Fibroblast of mammary gland (primary cell): ENCODE measurements at regions not wholly inside any gene's neighbourhood (a gene's known extent, or its start where the extent isn't known, plus 50 kb on each side); places are given as distances from the start of the nearest gene placed in this dataset.

Experiments
- DNase-seq: peaks from one replicate; pipeline ENCODE4 v3.0.0-alpha.2; 2010; ENCODE audit warnings: low read depth
- H3K4me3 ChIP-seq: 2 replicates; pipeline ENCODE4 v1.5.1; 2011; ENCODE audit warnings: low read depth, mild to moderate bottlenecking, low read length, moderate library complexity; ENCODE audit not compliant: control insufficient read depth
- CTCF ChIP-seq: conservative IDR thresholded peaks from 2 replicates; pipeline ENCODE4 v1.5.1; 2011; ENCODE audit warnings: low read depth, low read length, inconsistent platforms; ENCODE audit not compliant: control insufficient read depth, insufficient read depth

- no peak for DNase-seq
- TF ChIP-seq CTCF: no peak
- no peak overlapping the region for H3K4me3 ChIP-seq
These were observed 412.3 kb downstream of the NPHP4 start for GRCh38 chr1:5579966-5580365.

GRCh38 chr1:5578690-5579089 is 413.5 kb downstream of the NPHP4 start:
- no peak for TF ChIP-seq CTCF
- no peak overlapping the region for H3K4me3 ChIP-seq
- no peak for DNase-seq

GRCh38 chr1:5577255-5578040 is 414.8 kb downstream of the NPHP4 start:
- H3K4me3 ChIP-seq: no peak overlapping the region
- DNase-seq: no peak
- TF ChIP-seq CTCF: no peak

- H3K4me3 ChIP-seq: no peak overlapping the region
- TF ChIP-seq CTCF: no peak
- no peak for DNase-seq
These were observed 415.6 kb downstream of the NPHP4 start for GRCh38 chr1:5576673-5577065.

- DNase-seq: no peak
- TF ChIP-seq CTCF: no peak
- H3K4me3 ChIP-seq: no peak overlapping the region
These were observed 416.1 kb downstream of the NPHP4 start for GRCh38 chr1:5576011-5576672.

GRCh38 chr1:5575396-5575940 is 416.8 kb downstream of the NPHP4 start:
- no peak for TF ChIP-seq CTCF
- DNase-seq: no peak
- H3K4me3 ChIP-seq: no peak overlapping the region
